ENCODE measurements at regions not wholly inside any gene's neighbourhood (a gene's known extent, or its start where the extent isn't known, plus 50 kb on each side); places are given as distances from the start of the nearest gene placed in this dataset.

- H3K36me3 ChIP-seq (ENCODE audit: control insufficient read depth, insufficient read depth, low read length): peaks cover 3% of the 10 kb centered on the region
- no peaks in the 10 kb centered on the region for H3K27me3 ChIP-seq (ENCODE audit: control insufficient read depth, insufficient read depth, low read length)
- H3K9ac ChIP-seq (ENCODE audit: low read depth, low read length): peak overlapping the region; percentile 26
- no peak overlapping the region for H3K4me3 ChIP-seq (ENCODE audit: low read depth, low read length)
- H3K4me1 ChIP-seq (ENCODE audit: control insufficient read depth, insufficient read depth, low read length): no peaks in the 10 kb centered on the region
- no peaks in the 10 kb centered on the region for H3K9me3 ChIP-seq (ENCODE audit: control insufficient read depth, insufficient read depth, low read length)
These were observed 169.1 kb upstream of the IQSEC1 start for GRCh38 chr3:13242364-13242737.

- H3K4me1 ChIP-seq (ENCODE audit: control insufficient read depth, insufficient read depth, low read length): no peaks in the 10 kb centered on the region
- H3K36me3 ChIP-seq (ENCODE audit: control insufficient read depth, insufficient read depth, low read length): peaks cover 3% of the 10 kb centered on the region
- no peak overlapping the region for H3K4me3 ChIP-seq (ENCODE audit: low read depth, low read length)
- H3K27me3 ChIP-seq (ENCODE audit: control insufficient read depth, insufficient read depth, low read length): no peaks in the 10 kb centered on the region
- no peaks in the 10 kb centered on the region for H3K9me3 ChIP-seq (ENCODE audit: control insufficient read depth, insufficient read depth, low read length)
- no peak overlapping the region for H3K9ac ChIP-seq (ENCODE audit: low read depth, low read length)
These were observed 168.6 kb upstream of the IQSEC1 start for GRCh38 chr3:13241621-13242363.

- Histone ChIP-seq H3K4me1 (ENCODE audit: control insufficient read depth, insufficient read depth, low read length) (no peaks in the 10 kb centered on the region), H3K9ac (ENCODE audit: low read depth, low read length) (no peak overlapping the region), H3K9me3 (ENCODE audit: control insufficient read depth, insufficient read depth, low read length) (no peaks in the 10 kb centered on the region), H3K36me3 (ENCODE audit: control insufficient read depth, insufficient read depth, low read length) (peaks cover 3% of the 10 kb centered on the region), H3K4me3 (ENCODE audit: low read depth, low read length) (no peak overlapping the region), H3K27me3 (ENCODE audit: control insufficient read depth, insufficient read depth, low read length) (no peaks in the 10 kb centered on the region)
These were observed 167.8 kb upstream of the IQSEC1 start for GRCh38 chr3:13240928-13241618.

- Histone ChIP-seq H3K4me1 (ENCODE audit: control insufficient read depth, insufficient read depth, low read length) (no peaks in the 10 kb centered on the region), H3K4me3 (ENCODE audit: low read depth, low read length) (no peak overlapping the region), H3K36me3 (ENCODE audit: control insufficient read depth, insufficient read depth, low read length) (peaks cover 3% of the 10 kb centered on the region), H3K9ac (ENCODE audit: low read depth, low read length) (no peak overlapping the region), H3K27me3 (ENCODE audit: control insufficient read depth, insufficient read depth, low read length) (no peaks in the 10 kb centered on the region), H3K9me3 (ENCODE audit: control insufficient read depth, insufficient read depth, low read length) (no peaks in the 10 kb centered on the region)
These were observed 166.2 kb upstream of the IQSEC1 start for GRCh38 chr3:13239467-13239760.

- peaks cover 3% of the 10 kb centered on the region for H3K36me3 ChIP-seq (ENCODE audit: control insufficient read depth, insufficient read depth, low read length)
- H3K9ac ChIP-seq (ENCODE audit: low read depth, low read length): no peak overlapping the region
- no peak overlapping the region for H3K4me3 ChIP-seq (ENCODE audit: low read depth, low read length)
- H3K27me3 ChIP-seq (ENCODE audit: control insufficient read depth, insufficient read depth, low read length): no peaks in the 10 kb centered on the region
- no peaks in the 10 kb centered on the region for H3K4me1 ChIP-seq (ENCODE audit: control insufficient read depth, insufficient read depth, low read length)
- H3K9me3 ChIP-seq (ENCODE audit: control insufficient read depth, insufficient read depth, low read length): no peaks in the 10 kb centered on the region
These were observed 165.6 kb upstream of the IQSEC1 start for GRCh38 chr3:13238687-13239466.

- no peaks in the 10 kb centered on the region for H3K9me3 ChIP-seq (ENCODE audit: control insufficient read depth, insufficient read depth, low read length)
- H3K36me3 ChIP-seq (ENCODE audit: control insufficient read depth, insufficient read depth, low read length): no peaks in the 10 kb centered on the region
- no peaks in the 10 kb centered on the region for H3K4me1 ChIP-seq (ENCODE audit: control insufficient read depth, insufficient read depth, low read length)
- H3K9ac ChIP-seq (ENCODE audit: low read depth, low read length): no peak overlapping the region
- H3K27me3 ChIP-seq (ENCODE audit: control insufficient read depth, insufficient read depth, low read length): no peaks in the 10 kb centered on the region
- H3K4me3 ChIP-seq (ENCODE audit: low read depth, low read length): no peak overlapping the region
These were observed 164.7 kb upstream of the IQSEC1 start for GRCh38 chr3:13237776-13238490.

- H3K36me3 ChIP-seq (ENCODE audit: control insufficient read depth, insufficient read depth, low read length): no peaks in the 10 kb centered on the region
- no peak overlapping the region for H3K9ac ChIP-seq (ENCODE audit: low read depth, low read length)
- H3K27me3 ChIP-seq (ENCODE audit: control insufficient read depth, insufficient read depth, low read length): no peaks in the 10 kb centered on the region
- H3K9me3 ChIP-seq (ENCODE audit: control insufficient read depth, insufficient read depth, low read length): no peaks in the 10 kb centered on the region
- H3K4me3 ChIP-seq (ENCODE audit: low read depth, low read length): no peak overlapping the region
- no peaks in the 10 kb centered on the region for H3K4me1 ChIP-seq (ENCODE audit: control insufficient read depth, insufficient read depth, low read length)
These were observed 163.4 kb upstream of the IQSEC1 start for GRCh38 chr3:13236557-13237173.

- Histone ChIP-seq H3K9me3 (ENCODE audit: control insufficient read depth, insufficient read depth, low read length) (no peaks in the 10 kb centered on the region), H3K4me3 (ENCODE audit: low read depth, low read length) (no peak overlapping the region), H3K4me1 (ENCODE audit: control insufficient read depth, insufficient read depth, low read length) (no peaks in the 10 kb centered on the region), H3K36me3 (ENCODE audit: control insufficient read depth, insufficient read depth, low read length) (no peaks in the 10 kb centered on the region), H3K27me3 (ENCODE audit: control insufficient read depth, insufficient read depth, low read length) (no peaks in the 10 kb centered on the region), H3K9ac (ENCODE audit: low read depth, low read length) (no peak overlapping the region)
These were observed 162.7 kb upstream of the IQSEC1 start for GRCh38 chr3:13235897-13236296.

- Histone ChIP-seq H3K9ac (ENCODE audit: low read depth, low read length) (no peak overlapping the region), H3K27me3 (ENCODE audit: control insufficient read depth, insufficient read depth, low read length) (no peaks in the 10 kb centered on the region), H3K4me3 (ENCODE audit: low read depth, low read length) (no peak overlapping the region), H3K36me3 (ENCODE audit: control insufficient read depth, insufficient read depth, low read length) (no peaks in the 10 kb centered on the region), H3K9me3 (ENCODE audit: control insufficient read depth, insufficient read depth, low read length) (no peaks in the 10 kb centered on the region), H3K4me1 (ENCODE audit: control insufficient read depth, insufficient read depth, low read length) (no peaks in the 10 kb centered on the region)
These were observed 161.8 kb upstream of the IQSEC1 start for GRCh38 chr3:13235079-13235478.

GRCh38 chr3:13234666-13235065 lies 161.4 kb upstream of the IQSEC1 start:
- no peaks in the 10 kb centered on the region for H3K9me3 ChIP-seq (ENCODE audit: control insufficient read depth, insufficient read depth, low read length)
- H3K9ac ChIP-seq (ENCODE audit: low read depth, low read length): no peak overlapping the region
- H3K4me3 ChIP-seq (ENCODE audit: low read depth, low read length): no peak overlapping the region
- H3K27me3 ChIP-seq (ENCODE audit: control insufficient read depth, insufficient read depth, low read length): no peaks in the 10 kb centered on the region
- H3K4me1 ChIP-seq (ENCODE audit: control insufficient read depth, insufficient read depth, low read length): no peaks in the 10 kb centered on the region
- H3K36me3 ChIP-seq (ENCODE audit: control insufficient read depth, insufficient read depth, low read length): no peaks in the 10 kb centered on the region
